Activated T-helper 17 cell treated with anti-CD3 and anti-CD28 coated beads, Interleukin-2, amount 50 U/mL, for 72 hours (primary cell): ENCODE measurements at regions not wholly inside any gene's neighbourhood (a gene's known extent, or its start where the extent isn't known, plus 50 kb on each side); places are given as distances from the start of the nearest gene placed in this dataset.

Source experiments
- ATAC-seq: fragments of 150-1000 bp; cut with Tn5 transposase; replicated peaks from 2 replicates; pipeline ENCODE4 v1.10.0; 2021; ENCODE audit warnings: mild to moderate bottlenecking, moderate library complexity
- H3K27ac Mint-ChIP-seq: one replicate; pipeline ENCODE4 v1.8.0; 2022; ENCODE audit warnings: mixed read lengths
- H3K27me3 Mint-ChIP-seq: one replicate; pipeline ENCODE4 v1.8.0; 2022; ENCODE audit warnings: mixed read lengths
- H3K36me3 Mint-ChIP-seq: one replicate; pipeline ENCODE4 v1.8.0; 2022; ENCODE audit warnings: low read depth, mild to moderate bottlenecking, mixed read lengths
- H3K4me1 Mint-ChIP-seq: one replicate; pipeline ENCODE4 v1.8.0; 2022; ENCODE audit warnings: mixed read lengths
- H3K4me3 Mint-ChIP-seq: one replicate; pipeline ENCODE4 v1.8.0; 2022; ENCODE audit warnings: mild to moderate bottlenecking, mixed read lengths
- H3K9me3 Mint-ChIP-seq: one replicate; pipeline ENCODE4 v1.8.0; 2022; ENCODE audit warnings: mixed read lengths

GRCh38 chr1:29833581-29833980 is 597.3 kb downstream of the PTPRU start:
- no peaks in the 10 kb centered on the region for H3K36me3 Mint-ChIP-seq
- H3K27me3 Mint-ChIP-seq, result peaks cover 10% of the 10 kb centered on the region
- no peaks in the 10 kb centered on the region for H3K9me3 Mint-ChIP-seq
- H3K4me3 Mint-ChIP-seq, result no peak overlapping the region
- ATAC-seq, result no peak
- H3K27ac Mint-ChIP-seq, result no peak overlapping the region
- H3K4me1 Mint-ChIP-seq, result no peaks in the 10 kb centered on the region

DNA sequence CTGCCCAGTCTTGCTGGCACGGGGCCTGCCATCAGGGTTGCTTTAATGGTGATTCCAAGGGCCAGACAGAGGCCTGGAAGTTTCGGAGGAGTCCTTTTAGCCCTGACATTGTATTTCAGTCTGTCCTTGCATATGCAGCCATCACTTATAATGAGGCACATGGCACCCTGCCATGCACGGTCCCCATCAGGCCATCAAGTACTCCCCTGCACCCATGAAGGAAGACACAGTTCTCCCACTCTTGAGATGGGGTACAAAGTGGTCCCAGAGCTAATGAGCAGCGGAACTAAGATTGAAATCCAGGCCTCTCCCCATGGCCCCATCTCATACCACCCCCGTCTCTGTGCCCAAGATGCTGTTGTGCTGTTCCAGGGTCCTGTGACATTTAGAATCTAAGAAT is 596.6 kb downstream of the PTPRU start:
- Mint-ChIP-seq H3K4me1 (no peaks in the 10 kb centered on the region), H3K9me3 (no peaks in the 10 kb centered on the region), H3K27ac (no peak overlapping the region), H3K4me3 (no peak overlapping the region), H3K27me3 (peaks cover 7% of the 10 kb centered on the region), H3K36me3 (no peaks in the 10 kb centered on the region)
- ATAC-seq, result no peak

GRCh38 chr1:29832471-29832870 is 596.1 kb downstream of the PTPRU start:
- Mint-ChIP-seq H3K4me3 (no peak overlapping the region), H3K9me3 (no peaks in the 10 kb centered on the region), H3K27me3 (peaks cover 11% of the 10 kb centered on the region), H3K36me3 (no peaks in the 10 kb centered on the region), H3K27ac (no peak overlapping the region), H3K4me1 (no peaks in the 10 kb centered on the region)
- ATAC-seq, result no peak

DNA sequence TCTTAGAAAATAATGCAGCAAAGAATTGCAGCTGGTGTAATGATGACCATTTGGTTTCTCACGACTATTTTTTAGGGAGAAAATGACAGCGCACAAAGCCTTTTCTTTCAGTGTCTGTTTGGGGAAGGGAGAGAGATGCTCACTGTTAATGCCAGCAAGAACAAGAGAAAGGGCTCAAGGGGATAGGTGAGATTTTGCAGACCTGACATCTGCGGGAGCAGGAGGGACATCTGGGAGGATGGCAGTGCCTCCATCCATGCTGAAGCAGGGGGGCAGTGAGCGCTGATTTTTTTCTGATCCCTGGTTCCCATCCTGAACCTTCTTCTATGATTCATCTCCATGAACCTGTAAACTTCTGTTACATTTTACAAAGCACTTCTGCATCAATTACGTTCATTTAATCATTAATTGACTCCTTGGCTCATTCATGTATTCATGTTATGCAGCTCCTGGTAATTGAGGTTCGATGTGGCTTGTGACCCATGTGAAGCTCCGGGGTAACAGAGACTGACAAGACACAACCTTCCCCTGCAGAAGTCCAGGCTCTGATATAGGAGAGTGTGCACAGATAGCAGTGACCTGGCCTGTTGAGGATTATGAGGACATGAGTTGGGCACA is 595.3 kb downstream of the PTPRU start:
- Mint-ChIP-seq H3K27ac (no peak overlapping the region), H3K36me3 (no peaks in the 10 kb centered on the region)

DNA sequence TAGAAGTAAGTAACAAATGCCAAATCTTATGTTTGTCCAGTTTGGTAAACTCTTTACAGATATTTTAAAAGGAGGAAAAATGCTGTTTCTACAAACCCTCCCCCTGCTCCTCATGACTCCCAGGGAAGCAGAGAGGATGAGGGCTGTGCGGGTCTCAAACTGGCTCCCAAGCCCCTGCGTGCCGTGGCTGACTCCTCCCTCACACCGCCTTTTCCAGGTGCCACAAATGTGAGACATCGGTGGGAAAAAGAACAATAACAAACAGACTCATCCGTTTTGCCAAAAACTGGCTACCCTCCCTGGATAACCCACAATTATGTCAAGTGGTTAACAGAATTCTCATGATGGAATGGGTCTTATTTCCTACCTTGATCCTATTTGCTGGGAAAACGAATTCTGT is 594.6 kb downstream of the PTPRU start:
- Mint-ChIP-seq H3K4me3 (no peak overlapping the region), H3K4me1 (no peaks in the 10 kb centered on the region), H3K36me3 (no peaks in the 10 kb centered on the region), H3K27ac (no peak overlapping the region), H3K9me3 (no peaks in the 10 kb centered on the region), H3K27me3 (peaks cover 7% of the 10 kb centered on the region)
- ATAC-seq, result no peak

More for the DNA sequence above, 595.3 kb downstream of the PTPRU start:
- H3K4me1 Mint-ChIP-seq, result no peaks in the 10 kb centered on the region
- H3K27me3 Mint-ChIP-seq, result peaks cover 7% of the 10 kb centered on the region
- ATAC-seq, result no peak
- no peaks in the 10 kb centered on the region for H3K9me3 Mint-ChIP-seq
- no peak overlapping the region for H3K4me3 Mint-ChIP-seq

- no peaks in the 10 kb centered on the region for H3K4me1 Mint-ChIP-seq
- H3K36me3 Mint-ChIP-seq, result no peaks in the 10 kb centered on the region
- no peak overlapping the region for H3K4me3 Mint-ChIP-seq
- no peak overlapping the region for H3K27ac Mint-ChIP-seq
- H3K27me3 Mint-ChIP-seq, result peaks cover 5% of the 10 kb centered on the region
- no peak for ATAC-seq
- H3K9me3 Mint-ChIP-seq, result no peaks in the 10 kb centered on the region
Observed at GRCh38 chr1:29830383-29830782, 594.1 kb downstream of the PTPRU start.

DNA sequence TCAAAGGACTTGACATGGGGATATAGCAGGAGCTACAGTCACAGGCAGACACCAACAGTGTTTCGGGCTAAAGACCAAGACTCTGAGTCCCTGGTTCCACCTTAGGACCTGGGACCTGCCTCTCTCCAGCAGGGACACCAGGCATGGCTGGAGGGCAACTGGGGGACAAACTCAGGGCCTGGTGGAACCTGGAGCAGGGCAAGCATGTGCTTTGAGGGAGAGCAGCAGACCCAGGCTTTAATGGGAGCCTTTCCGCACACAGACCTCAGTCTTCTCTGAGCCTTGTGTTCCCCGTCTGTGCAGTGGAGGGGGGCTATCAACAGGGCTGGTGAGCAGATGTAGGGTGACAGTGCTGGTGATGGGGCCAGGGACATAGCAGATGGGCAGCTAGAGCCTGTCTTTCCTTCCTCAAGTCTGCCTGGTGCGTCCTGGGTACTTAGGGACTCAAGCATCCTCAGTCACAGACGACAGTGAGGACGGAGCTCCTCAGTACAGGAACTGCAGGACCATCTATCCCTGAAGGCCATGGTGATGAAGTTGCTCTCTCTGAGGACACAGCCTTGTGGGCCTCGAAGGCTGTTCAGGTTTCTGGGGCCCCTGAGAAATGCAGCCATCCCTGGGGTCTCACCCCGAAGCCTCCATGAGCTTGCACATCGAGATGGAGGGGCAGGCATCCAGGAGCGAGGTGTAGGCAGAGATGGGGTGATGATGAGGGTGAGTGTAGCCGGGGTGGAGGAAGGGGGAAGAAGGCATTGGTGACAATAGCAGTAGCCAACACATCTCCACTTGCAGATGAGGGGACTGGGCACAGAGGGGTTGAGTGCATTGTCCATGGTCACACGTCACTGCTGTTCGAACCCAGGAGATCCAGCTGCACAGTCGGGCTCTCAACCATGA is 593.4 kb downstream of the PTPRU start:
- peaks cover 4% of the 10 kb centered on the region for H3K27me3 Mint-ChIP-seq
- H3K4me3 Mint-ChIP-seq, result no peak overlapping the region
- H3K36me3 Mint-ChIP-seq, result no peaks in the 10 kb centered on the region

DNA sequence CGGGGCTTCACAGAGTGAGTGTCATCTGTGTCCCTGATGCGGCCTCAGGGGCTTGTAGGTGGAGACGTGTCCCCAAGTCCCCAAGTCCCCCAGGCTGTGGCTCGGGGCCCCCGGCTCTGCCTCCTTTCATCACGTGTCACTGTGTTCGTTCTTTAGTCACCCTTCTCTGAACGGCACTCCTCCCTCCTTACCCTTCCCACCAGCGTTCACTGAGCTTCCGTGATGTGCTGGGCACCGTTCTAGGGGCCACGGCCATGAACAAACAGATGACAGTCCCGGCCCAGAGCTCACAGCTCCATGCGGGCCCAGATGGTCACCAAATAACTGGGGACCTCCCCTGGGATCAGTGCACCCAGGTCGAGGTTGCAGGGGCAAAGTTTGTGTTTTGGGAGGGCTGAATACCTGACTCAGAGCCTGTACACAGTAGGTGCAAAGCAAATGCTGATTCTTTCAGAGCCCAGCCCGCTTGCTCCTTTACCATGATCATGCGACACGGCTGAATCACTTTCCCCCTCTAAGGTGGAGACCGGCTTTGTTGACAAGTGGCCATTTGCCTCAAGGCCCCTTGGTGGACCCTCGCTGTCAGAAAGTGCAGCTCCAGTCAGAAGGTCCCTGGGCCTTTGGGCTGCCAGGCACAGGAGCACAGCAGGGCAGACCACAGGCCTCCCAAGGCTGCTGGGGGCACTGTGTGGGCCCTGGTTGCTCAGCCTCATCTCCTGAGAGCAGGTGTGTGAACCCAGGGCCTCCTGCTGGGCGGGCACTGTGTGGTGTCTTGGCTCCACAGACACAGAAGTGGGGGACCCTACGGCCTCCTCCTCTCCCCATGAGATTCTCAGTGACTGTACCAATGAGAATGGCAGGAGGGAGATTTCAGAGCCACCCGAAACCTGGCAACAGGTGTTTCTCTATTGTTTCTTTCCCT is 592.5 kb downstream of the PTPRU start:
- Mint-ChIP-seq H3K27ac (no peak overlapping the region), H3K27me3 (peaks cover 4% of the 10 kb centered on the region), H3K9me3 (no peaks in the 10 kb centered on the region), H3K4me3 (no peak overlapping the region), H3K4me1 (no peaks in the 10 kb centered on the region), H3K36me3 (no peaks in the 10 kb centered on the region)
- no peak for ATAC-seq

More for the DNA sequence above, 593.4 kb downstream of the PTPRU start:
- H3K9me3 Mint-ChIP-seq, result no peaks in the 10 kb centered on the region
- no peak for ATAC-seq
- no peaks in the 10 kb centered on the region for H3K4me1 Mint-ChIP-seq
- H3K27ac Mint-ChIP-seq, result no peak overlapping the region

DNA sequence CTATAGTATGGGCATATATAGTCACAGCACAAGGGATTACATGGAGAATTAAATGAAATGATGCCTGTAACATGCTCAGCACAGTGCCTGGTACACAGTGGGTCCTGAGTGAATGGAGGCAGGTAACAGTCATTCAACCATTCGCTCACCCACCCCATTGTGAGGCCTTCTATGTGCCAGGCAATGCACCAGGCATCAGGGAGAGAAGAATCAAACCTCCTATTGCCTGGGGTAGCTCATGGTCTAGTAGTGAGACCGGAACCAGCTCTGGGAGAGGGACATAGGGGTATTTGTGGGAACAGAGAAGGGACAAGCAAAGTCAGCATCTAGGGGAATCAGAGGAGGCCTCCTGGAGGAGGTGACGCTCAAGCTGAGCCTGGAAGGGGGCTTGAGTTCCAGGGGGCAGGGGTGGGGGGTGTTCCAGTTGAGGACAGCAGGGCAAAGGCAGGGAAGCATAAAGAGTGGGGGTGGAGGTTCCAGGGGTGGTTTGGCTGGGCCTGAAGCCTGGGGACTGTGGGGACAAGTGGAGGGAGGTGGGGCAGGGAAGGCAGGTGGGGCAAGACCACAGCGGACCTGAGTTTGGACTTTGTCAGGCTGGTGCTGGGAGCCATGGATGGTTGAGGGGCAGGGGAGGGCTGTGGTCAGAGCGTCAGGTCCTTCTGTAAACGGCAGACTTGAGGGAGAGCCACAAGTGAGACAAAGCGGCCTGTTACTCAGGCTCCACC is 591.6 kb downstream of the PTPRU start:
- Mint-ChIP-seq H3K36me3 (no peaks in the 10 kb centered on the region), H3K9me3 (no peaks in the 10 kb centered on the region), H3K27ac (no peak overlapping the region), H3K27me3 (peaks cover 4% of the 10 kb centered on the region), H3K4me1 (no peaks in the 10 kb centered on the region), H3K4me3 (no peak overlapping the region)
- no peak for ATAC-seq

DNA sequence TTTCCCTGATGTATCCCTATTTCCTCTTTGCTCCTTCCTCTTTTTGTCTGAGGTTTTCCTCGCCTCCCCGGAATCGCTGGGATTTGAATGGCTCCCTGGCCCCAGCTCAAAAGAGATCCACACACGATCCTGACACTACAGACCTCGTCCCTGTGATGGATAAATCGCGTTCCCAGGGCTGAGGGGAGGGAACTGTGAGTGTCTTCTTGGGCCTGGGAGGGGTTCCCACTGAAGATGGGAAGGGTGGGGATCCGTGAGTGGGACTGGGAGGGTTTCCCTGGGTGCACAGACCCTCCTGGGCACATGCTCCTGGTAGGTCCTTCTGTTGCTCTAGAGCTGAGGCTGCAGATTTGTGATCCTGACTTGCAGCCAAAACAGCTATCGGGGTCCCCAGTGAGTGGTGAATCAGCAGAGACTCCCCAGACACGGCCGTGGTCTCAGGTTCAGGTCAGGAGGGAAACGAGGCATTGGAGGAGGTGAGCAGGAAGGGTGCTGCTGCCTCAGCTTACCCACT is 591.0 kb downstream of the PTPRU start:
- no peaks in the 10 kb centered on the region for H3K36me3 Mint-ChIP-seq
- no peak overlapping the region for H3K4me3 Mint-ChIP-seq
- no peak overlapping the region for H3K27ac Mint-ChIP-seq
- H3K9me3 Mint-ChIP-seq, result no peaks in the 10 kb centered on the region
- ATAC-seq, result no peak
- no peaks in the 10 kb centered on the region for H3K4me1 Mint-ChIP-seq
- H3K27me3 Mint-ChIP-seq, result peaks cover 8% of the 10 kb centered on the region

GRCh38 chr1:29826646-29827045 is 590.3 kb downstream of the PTPRU start:
- no peaks in the 10 kb centered on the region for H3K9me3 Mint-ChIP-seq
- peaks cover 9% of the 10 kb centered on the region for H3K27me3 Mint-ChIP-seq
- no peak overlapping the region for H3K27ac Mint-ChIP-seq
- H3K4me3 Mint-ChIP-seq, result no peak overlapping the region
- no peaks in the 10 kb centered on the region for H3K36me3 Mint-ChIP-seq
- ATAC-seq, result no peak
- no peaks in the 10 kb centered on the region for H3K4me1 Mint-ChIP-seq

DNA sequence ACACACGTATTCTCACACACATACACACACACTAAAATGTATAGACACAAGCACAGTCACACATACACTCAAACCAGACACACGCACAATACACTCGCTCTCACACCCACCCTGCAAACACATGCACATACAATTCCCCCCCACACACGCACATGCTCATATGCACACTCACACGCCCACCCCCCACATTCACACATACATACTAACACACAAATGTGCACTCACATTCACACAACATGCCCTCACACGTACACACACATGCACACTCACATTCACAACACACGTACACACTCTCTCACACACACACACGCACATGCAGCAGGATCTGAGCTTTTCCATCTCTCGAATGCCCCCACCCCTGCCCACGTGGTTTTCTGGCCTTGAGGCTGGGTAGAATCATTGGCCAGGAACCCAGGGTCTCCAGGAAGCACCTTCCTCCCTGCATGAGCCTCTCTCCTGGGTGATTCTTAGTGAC is 589.7 kb downstream of the PTPRU start:
- Mint-ChIP-seq H3K4me1 (no peaks in the 10 kb centered on the region), H3K9me3 (no peaks in the 10 kb centered on the region), H3K4me3 (no peak overlapping the region), H3K27ac (no peak overlapping the region), H3K27me3 (peaks cover 15% of the 10 kb centered on the region), H3K36me3 (no peaks in the 10 kb centered on the region)
- ATAC-seq, result no peak

GRCh38 chr1:29825274-29825940 is 589.1 kb downstream of the PTPRU start:
- ATAC-seq, result no peak
- H3K27me3 Mint-ChIP-seq, result peaks cover 19% of the 10 kb centered on the region
- no peak overlapping the region for H3K27ac Mint-ChIP-seq
- no peaks in the 10 kb centered on the region for H3K36me3 Mint-ChIP-seq
- no peak overlapping the region for H3K4me3 Mint-ChIP-seq
- H3K4me1 Mint-ChIP-seq, result no peaks in the 10 kb centered on the region
- no peaks in the 10 kb centered on the region for H3K9me3 Mint-ChIP-seq
